ENCODE measurements at regions not wholly inside any gene's neighbourhood (a gene's known extent, or its start where the extent isn't known, plus 50 kb on each side); places are given as distances from the start of the nearest gene placed in this dataset.

GRCh38 chr12:90399357-90399756 lies 555.6 kb downstream of the CCER1 start:
- DNase-seq (ENCODE audit: low spot score): no peak
- TF ChIP-seq CTCF (conservative IDR thresholded peaks at IDR 0.05; ENCODE audit: low read depth): no peak
- POLR2A ChIA-PET (ENCODE audit: low non-redundant PET): no interaction called here
- CTCF ChIA-PET: no interaction called here
- H3K27ac ChIP-seq: no peak overlapping the region

GRCh38 chr12:90398285-90398836 lies 556.6 kb downstream of the CCER1 start:
- DNase-seq (ENCODE audit: low spot score): no peak
- ChIA-PET POLR2A (ENCODE audit: low non-redundant PET) (no interaction called here), CTCF (no interaction called here)
- no peak overlapping the region for H3K27ac ChIP-seq
- TF ChIP-seq CTCF (conservative IDR thresholded peaks at IDR 0.05; ENCODE audit: low read depth): no peak

- TF ChIP-seq CTCF (conservative IDR thresholded peaks at IDR 0.05; ENCODE audit: low read depth): no peak
- no peak overlapping the region for H3K27ac ChIP-seq
- DNase-seq (ENCODE audit: low spot score): no peak
- CTCF ChIA-PET: no interaction called here
- POLR2A ChIA-PET (ENCODE audit: low non-redundant PET): no interaction called here
Measured at GRCh38 chr12:90396556-90396955, 558.4 kb downstream of the CCER1 start.

GRCh38 chr12:90393652-90394051 lies 561.3 kb downstream of the CCER1 start:
- ChIA-PET CTCF (interaction anchor here (0.6 kb wide), 1 partner anchor 65 kb away, joined by 5 read pairs; no protein-coding TSS in a partner anchor), POLR2A (ENCODE audit: low non-redundant PET) (no interaction called here)
- DNase-seq (ENCODE audit: low spot score): no peak
- no peak overlapping the region for H3K27ac ChIP-seq
- no peak for TF ChIP-seq CTCF (conservative IDR thresholded peaks at IDR 0.05; ENCODE audit: low read depth)

GRCh38 chr12:90393089-90393488 lies 561.9 kb downstream of the CCER1 start:
- no peak for DNase-seq (ENCODE audit: low spot score)
- no peak for TF ChIP-seq CTCF (conservative IDR thresholded peaks at IDR 0.05; ENCODE audit: low read depth)
- POLR2A ChIA-PET (ENCODE audit: low non-redundant PET): no interaction called here
- no peak overlapping the region for H3K27ac ChIP-seq
- CTCF ChIA-PET: no interaction called here

GRCh38 chr12:90390947-90391346 lies 564.0 kb downstream of the CCER1 start:
- no peak overlapping the region for H3K27ac ChIP-seq
- no peak for DNase-seq (ENCODE audit: low spot score)
- TF ChIP-seq CTCF (conservative IDR thresholded peaks at IDR 0.05; ENCODE audit: low read depth): no peak
- CTCF ChIA-PET: no interaction called here
- POLR2A ChIA-PET (ENCODE audit: low non-redundant PET): no interaction called here

GRCh38 chr12:90368081-90368480 lies 586.9 kb downstream of the CCER1 start:
- ChIA-PET POLR2A (ENCODE audit: low non-redundant PET) (no interaction called here), CTCF (no interaction called here)
- TF ChIP-seq CTCF (conservative IDR thresholded peaks at IDR 0.05; ENCODE audit: low read depth): no peak
- no peak overlapping the region for H3K27ac ChIP-seq
- no peak for DNase-seq (ENCODE audit: low spot score)
